Ovary (tissue), 1 donor: ENCODE measurements at regions not wholly inside any gene's neighbourhood (a gene's known extent, or its start where the extent isn't known, plus 50 kb on each side); places are given as distances from the start of the nearest gene placed in this dataset.

Source experiments
- EP300 ChIP-seq: sonication (generic); formaldehyde crosslinking; IDR thresholded peaks from one replicate; pipeline ENCODE4 v1.6.1; 2017; ENCODE audit warnings: antibody characterized with exemption
- POLR2A ChIP-seq: fragments of 450-650 bp; IDR thresholded peaks from one replicate; pipeline ENCODE4 v1.6.1; 2017; ENCODE audit warnings: antibody characterized with exemption, mild to moderate bottlenecking, moderate library complexity

DNA sequence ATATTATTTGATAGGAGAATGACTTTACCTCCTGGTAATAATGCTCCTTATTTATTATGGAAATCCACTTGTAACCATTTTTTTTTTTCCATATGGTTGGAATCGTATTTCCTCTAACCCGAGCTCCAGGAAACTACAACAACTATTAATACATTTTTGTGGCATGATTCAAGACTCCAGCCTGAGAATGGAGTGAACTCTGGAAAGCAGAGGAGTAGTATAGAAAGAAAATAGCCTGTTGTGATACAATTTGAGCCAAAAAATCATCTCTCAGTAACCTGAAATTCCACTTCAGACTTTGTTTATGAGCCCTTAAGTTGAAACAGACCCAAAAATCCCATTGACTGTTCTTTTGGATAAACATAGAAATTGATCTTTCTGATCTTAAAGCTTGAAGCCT lies 921.1 kb downstream of the SOCS6 start:
- TF ChIP-seq POLR2A (no peak), EP300 (no peak)
